ENCODE measurements at regions not wholly inside any gene's neighbourhood (a gene's known extent, or its start where the extent isn't known, plus 50 kb on each side); places are given as distances from the start of the nearest gene placed in this dataset.
A peak's percentile ranks its signal among the peaks of the same experiment; 100 is the strongest.
"Not testable (repeated sequence)": the region's sequence is repeated elsewhere in the genome, so short reads cannot be mapped to it uniquely, and the experiment has no call there.

- DNase-seq (ENCODE audit: low spot score), result no peak
Observed at GRCh38 chr7:149334930-149335329, 72.9 kb downstream of the ZNF783 start.

GRCh38 chr7:149348758-149349369 is 86.9 kb downstream of the ZNF783 start:
- DNase-seq (ENCODE audit: low spot score), result no peak

- DNase-seq (ENCODE audit: low spot score), result no peak
Observed at GRCh38 chr7:149353739-149354504, 91.9 kb downstream of the ZNF783 start.

- DNase-seq (ENCODE audit: low spot score), result not testable (repeated sequence)
Observed at GRCh38 chr7:149355035-149355389, 93.0 kb downstream of the ZNF783 start.

GRCh38 chr7:149355390-149356048 is 93.5 kb downstream of the ZNF783 start:
- peak; percentile 44 for DNase-seq (ENCODE audit: low spot score)

GRCh38 chr7:149362696-149363095 is 98.2 kb downstream of the ZNF777 start:
- DNase-seq (ENCODE audit: low spot score), result no peak

- DNase-seq (ENCODE audit: low spot score), result no peak
Observed at GRCh38 chr7:149367418-149368180, 93.3 kb downstream of the ZNF777 start.

GRCh38 chr7:149369497-149369896 is 91.4 kb downstream of the ZNF777 start:
- DNase-seq (ENCODE audit: low spot score), result no peak

- DNase-seq (ENCODE audit: low spot score), result no peak
Observed at GRCh38 chr7:149370790-149371189, 90.1 kb downstream of the ZNF777 start.

- DNase-seq (ENCODE audit: low spot score), result no peak
Observed at GRCh38 chr7:149373089-149373488, 87.8 kb downstream of the ZNF777 start.

GRCh38 chr7:149375234-149376008 is 85.4 kb downstream of the ZNF777 start:
- no peak for DNase-seq (ENCODE audit: low spot score)

- no peak for DNase-seq (ENCODE audit: low spot score)
Observed at GRCh38 chr7:149377386-149377785, 83.5 kb downstream of the ZNF777 start.

GRCh38 chr7:149379625-149380024 is 81.2 kb downstream of the ZNF777 start:
- DNase-seq (ENCODE audit: low spot score), result no peak

GRCh38 chr7:149381245-149381644 is 79.6 kb downstream of the ZNF777 start:
- DNase-seq (ENCODE audit: low spot score), result no peak
